ENCODE measurements at regions not wholly inside any gene's neighbourhood (a gene's known extent, or its start where the extent isn't known, plus 50 kb on each side); places are given as distances from the start of the nearest gene placed in this dataset.

DNA sequence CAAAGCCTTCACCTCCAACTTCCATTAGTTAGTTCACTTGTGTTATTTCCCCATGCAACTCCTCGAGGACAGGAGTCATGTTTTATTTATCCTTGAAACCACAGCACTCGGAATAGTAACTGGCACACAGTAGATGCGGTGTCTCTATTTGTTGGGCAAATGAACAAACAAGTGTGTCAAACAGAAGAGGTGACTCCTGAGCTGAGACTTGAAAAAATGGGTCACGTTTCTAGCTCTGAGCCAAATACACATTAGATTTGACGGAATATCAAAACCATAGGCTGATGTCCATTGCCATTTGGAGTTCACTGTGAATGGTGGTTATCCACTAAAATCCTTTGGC lies 68.9 kb downstream of the C11orf91 start:
- no peak for TF ChIP-seq OSR2 (tag by site-specific recombination; IDR thresholded peaks at IDR 0.05)
- no peak for TF ChIP-seq ZNF843 (tag by site-specific recombination; IDR thresholded peaks at IDR 0.05)
- no peaks in the 10 kb centered on the region for H3K4me1 ChIP-seq (ENCODE audit: control insufficient read depth, insufficient read depth, low read length)
- H3K4me3 ChIP-seq (ENCODE audit: low read depth, low read length): no peak overlapping the region
- ChIA-PET POLR2A (no interaction called here), CTCF (interaction anchor here (0.7 kb wide), 1 partner anchor 157 kb away, joined by 4 read pairs; no protein-coding TSS in a partner anchor)
- no peaks in the 10 kb centered on the region for H3K9me3 ChIP-seq (ENCODE audit: control insufficient read depth, insufficient read depth, low read depth, low read length)
- H3K27ac ChIP-seq (ENCODE audit: extremely low read depth, low read depth, low read length): no peak overlapping the region
- no peaks in the 10 kb centered on the region for H3K36me3 ChIP-seq (ENCODE audit: control insufficient read depth in 2 of 2, insufficient read depth in 1 of 2, low read length in 2 of 2)

- Histone ChIP-seq H3K36me3 (ENCODE audit: control insufficient read depth in 2 of 2, insufficient read depth in 1 of 2, low read length in 2 of 2) (no peaks in the 10 kb centered on the region), H3K4me3 (ENCODE audit: low read depth, low read length) (no peak overlapping the region), H3K27ac (ENCODE audit: extremely low read depth, low read depth, low read length) (no peak overlapping the region), H3K4me1 (ENCODE audit: control insufficient read depth, insufficient read depth, low read length) (no peaks in the 10 kb centered on the region), H3K9me3 (ENCODE audit: control insufficient read depth, insufficient read depth, low read depth, low read length) (no peaks in the 10 kb centered on the region)
- CTCF ChIA-PET: interaction anchor here (0.7 kb wide), 1 partner anchor 157 kb away, joined by 4 read pairs; no protein-coding TSS in a partner anchor
- POLR2A ChIA-PET: no interaction called here
- TF ChIP-seq ZNF521 (tag by site-specific recombination; IDR thresholded peaks at IDR 0.05) (no peak), TSHZ1 (tag by site-specific recombination; IDR thresholded peaks at IDR 0.05; ENCODE audit: borderline replicate concordance) (no peak), ZNF664 (tag by site-specific recombination; IDR thresholded peaks at IDR 0.05) (no peak), GFI1B (tag by site-specific recombination; IDR thresholded peaks at IDR 0.05) (no peak), ZNF518A (tag by site-specific recombination; conservative IDR thresholded peaks at IDR 0.05; ENCODE audit: low read depth) (no peak), KLF9 (tag by site-specific recombination; IDR thresholded peaks at IDR 0.05; ENCODE audit: low read depth) (no peak), ZNF24 (tag by site-specific recombination; IDR thresholded peaks at IDR 0.05) (no peak), ZNF157 (tag by site-specific recombination; IDR thresholded peaks at IDR 0.05) (no peak)
- TF ChIP-seq, protein P1, sequence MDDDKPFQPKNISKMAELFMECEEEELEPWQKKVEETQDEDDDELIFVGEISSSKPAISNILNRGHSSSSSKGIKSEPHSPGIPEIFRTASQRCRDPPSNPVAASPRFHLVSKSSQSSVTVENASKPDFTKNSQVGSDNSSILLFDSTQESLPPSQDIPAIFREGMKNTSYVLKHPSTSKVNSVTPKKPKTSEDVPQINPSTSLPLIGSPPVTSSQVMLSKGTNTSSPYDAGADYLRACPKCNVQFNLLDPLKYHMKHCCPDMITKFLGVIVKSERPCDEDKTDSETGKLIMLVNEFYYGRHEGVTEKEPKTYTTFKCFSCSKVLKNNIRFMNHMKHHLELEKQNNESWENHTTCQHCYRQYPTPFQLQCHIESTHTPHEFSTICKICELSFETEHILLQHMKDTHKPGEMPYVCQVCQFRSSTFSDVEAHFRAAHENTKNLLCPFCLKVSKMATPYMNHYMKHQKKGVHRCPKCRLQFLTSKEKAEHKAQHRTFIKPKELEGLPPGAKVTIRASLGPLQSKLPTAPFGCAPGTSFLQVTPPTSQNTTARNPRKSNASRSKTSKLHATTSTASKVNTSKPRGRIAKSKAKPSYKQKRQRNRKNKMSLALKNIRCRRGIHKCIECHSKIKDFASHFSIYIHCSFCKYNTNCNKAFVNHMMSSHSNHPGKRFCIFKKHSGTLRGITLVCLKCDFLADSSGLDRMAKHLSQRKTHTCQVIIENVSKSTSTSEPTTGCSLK (tag by site-specific recombination; IDR thresholded peaks at IDR 0.05): no peak
- TF ChIP-seq, protein P2, sequence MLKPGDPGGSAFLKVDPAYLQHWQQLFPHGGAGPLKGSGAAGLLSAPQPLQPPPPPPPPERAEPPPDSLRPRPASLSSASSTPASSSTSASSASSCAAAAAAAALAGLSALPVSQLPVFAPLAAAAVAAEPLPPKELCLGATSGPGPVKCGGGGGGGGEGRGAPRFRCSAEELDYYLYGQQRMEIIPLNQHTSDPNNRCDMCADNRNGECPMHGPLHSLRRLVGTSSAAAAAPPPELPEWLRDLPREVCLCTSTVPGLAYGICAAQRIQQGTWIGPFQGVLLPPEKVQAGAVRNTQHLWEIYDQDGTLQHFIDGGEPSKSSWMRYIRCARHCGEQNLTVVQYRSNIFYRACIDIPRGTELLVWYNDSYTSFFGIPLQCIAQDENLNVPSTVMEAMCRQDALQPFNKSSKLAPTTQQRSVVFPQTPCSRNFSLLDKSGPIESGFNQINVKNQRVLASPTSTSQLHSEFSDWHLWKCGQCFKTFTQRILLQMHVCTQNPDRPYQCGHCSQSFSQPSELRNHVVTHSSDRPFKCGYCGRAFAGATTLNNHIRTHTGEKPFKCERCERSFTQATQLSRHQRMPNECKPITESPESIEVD (tag by site-specific recombination; IDR thresholded peaks at IDR 0.05): no peak
These were observed 69.5 kb downstream of the C11orf91 start for GRCh38 chr11:33630936-33631748.

All from HEK293 (cell line).